Transverse colon (tissue), 4 donors: ENCODE measurements at regions not wholly inside any gene's neighbourhood (a gene's known extent, or its start where the extent isn't known, plus 50 kb on each side); places are given as distances from the start of the nearest gene placed in this dataset.

ENCODE experiments used
- CTCF ChIP-seq, 5 experiments: fragments of 200-600 bp in 3 of 5; fragments of 450-650 bp in 2 of 5; sonication (generic) in 3 of 5; IDR thresholded peaks; 1 replicate in 2 of 5; 2 replicates in 3 of 5; pipeline ENCODE4 v1.5.1; 2016 to 2017; ENCODE audit warnings: antibody characterized with exemption in 5 of 5, inconsistent platforms in 3 of 5, mild to moderate bottlenecking in 2 of 5, moderate library complexity in 1 of 5
- POLR2A ChIP-seq: fragments of 450-650 bp; IDR thresholded peaks from one replicate; pipeline ENCODE4 v1.6.1; 2016; ENCODE audit warnings: antibody characterized with exemption, mild to moderate bottlenecking, moderate library complexity
- POLR2AphosphoS5 ChIP-seq, 3 donors: sonication (generic); formaldehyde crosslinking; IDR thresholded peaks; one replicate each; pipeline ENCODE4 v1.6.1; 2016; ENCODE audit warnings: antibody characterized with exemption in 3 of 3

GRCh38 chr2:71932037-71932779, 215.5 kb downstream of the CYP26B1 start:
- TF ChIP-seq CTCF (IDR thresholded peaks at IDR 0.05) (no peak), POLR2AphosphoS5 (IDR thresholded peaks at IDR 0.05) (no peak), POLR2A (no peak)
